Vagina (tissue), 2 donors: ENCODE measurements at regions not wholly inside any gene's neighbourhood (a gene's known extent, or its start where the extent isn't known, plus 50 kb on each side); places are given as distances from the start of the nearest gene placed in this dataset.

ENCODE experiments used
- DNase-seq, 2 donors: peaks; one replicate each; pipeline ENCODE4 v3.0.0-alpha.2; 2017; ENCODE audit errors: extremely low spot score in 2 of 2
- H3K27ac ChIP-seq: fragments of 200-600 bp; sonication (generic); one replicate; pipeline ENCODE4 v1.5.1; 2019
- H3K27me3 ChIP-seq: fragments of 200-600 bp; sonication (generic); one replicate; pipeline ENCODE4 v1.5.1; 2019
- H3K36me3 ChIP-seq, 2 donors: fragments of 200-600 bp; sonication (generic); one replicate each; pipeline ENCODE4 v1.5.1; 2017 to 2019
- H3K4me1 ChIP-seq: fragments of 200-600 bp; sonication (generic); one replicate; pipeline ENCODE4 v1.5.1; 2019
- H3K4me3 ChIP-seq, 2 donors: fragments of 200-600 bp; sonication (generic); 1 replicate in 1 of 2; 2 replicates in 1 of 2; pipeline ENCODE4 v1.5.1; 2016 to 2019
- H3K9me3 ChIP-seq: fragments of 200-600 bp; sonication (generic); one replicate; pipeline ENCODE4 v1.5.1; 2019
- CTCF ChIP-seq, 3 experiments: fragments of 450-650 bp in 2 of 3; fragments of 200-600 bp in 1 of 3; sonication (generic) in 1 of 3; IDR thresholded peaks; one replicate each; pipeline ENCODE4 v1.5.1; 2017 to 2019; ENCODE audit warnings: antibody characterized with exemption in 3 of 3, mild to moderate bottlenecking in 2 of 3, moderate library complexity in 2 of 3
- POLR2A ChIP-seq, 2 donors: fragments of 450-650 bp; IDR thresholded peaks; one replicate each; pipeline ENCODE4 v1.6.1; 2017; ENCODE audit warnings: antibody characterized with exemption in 2 of 2, mild to moderate bottlenecking in 2 of 2, moderate library complexity in 2 of 2
- POLR2AphosphoS5 ChIP-seq, 2 donors: sonication (generic); formaldehyde crosslinking; IDR thresholded peaks; one replicate each; pipeline ENCODE4 v1.9.0; 2017; ENCODE audit warnings: antibody characterized with exemption in 2 of 2, mild to moderate bottlenecking in 2 of 2, low read depth in 1 of 2; ENCODE audit not compliant: insufficient read depth in 1 of 2
- intact Hi-C: fragments of 100-400 bp; cut with DNase I; formaldehyde crosslinking; loops from one replicate; pipeline ENCODE4 v1.15.1; 2023

GRCh38 chrX:437661-438390 is 51.1 kb upstream of the PPP2R3B start:
- H3K4me3 ChIP-seq: no peak overlapping the region
- no peak overlapping the region for H3K27ac ChIP-seq
- intact Hi-C loops: no loop called here
- TF ChIP-seq POLR2AphosphoS5 (IDR thresholded peaks at IDR 0.05; ENCODE audit: insufficient read depth in 1 of 2, low read depth in 1 of 2) (no peak), POLR2A (IDR thresholded peaks at IDR 0.05) (no peak), CTCF (IDR thresholded peaks at IDR 0.05) (no peak)
- peaks cover 5% of the 10 kb centered on the region for H3K4me1 ChIP-seq
- H3K36me3 ChIP-seq: no peaks in the 10 kb centered on the region
- DNase-seq: no peak
- no peaks in the 10 kb centered on the region for H3K27me3 ChIP-seq
- H3K9me3 ChIP-seq: no peaks in the 10 kb centered on the region

GRCh38 chrX:439241-439640 is 52.5 kb upstream of the PPP2R3B start:
- Histone ChIP-seq H3K4me3 (no peak overlapping the region), H3K9me3 (no peaks in the 10 kb centered on the region), H3K27me3 (no peaks in the 10 kb centered on the region), H3K27ac (no peak overlapping the region), H3K36me3 (no peaks in the 10 kb centered on the region), H3K4me1 (peaks cover 5% of the 10 kb centered on the region)
- no peak for DNase-seq
- intact Hi-C loops: no loop called here
- no peak for TF ChIP-seq POLR2A (IDR thresholded peaks at IDR 0.05)
- no peak for TF ChIP-seq CTCF (IDR thresholded peaks at IDR 0.05)
- no peak for TF ChIP-seq POLR2AphosphoS5 (IDR thresholded peaks at IDR 0.05; ENCODE audit: insufficient read depth in 1 of 2, low read depth in 1 of 2)

- H3K9me3 ChIP-seq: no peaks in the 10 kb centered on the region
- no peak for DNase-seq
- H3K27ac ChIP-seq: no peak overlapping the region
- peaks cover 5% of the 10 kb centered on the region for H3K4me1 ChIP-seq
- H3K4me3 ChIP-seq: no peak overlapping the region
- TF ChIP-seq CTCF (IDR thresholded peaks at IDR 0.05) (no peak), POLR2A (IDR thresholded peaks at IDR 0.05) (no peak), POLR2AphosphoS5 (IDR thresholded peaks at IDR 0.05; ENCODE audit: insufficient read depth in 1 of 2, low read depth in 1 of 2) (no peak)
- H3K27me3 ChIP-seq: no peaks in the 10 kb centered on the region
- no peaks in the 10 kb centered on the region for H3K36me3 ChIP-seq
- intact Hi-C loops: no loop called here
These were observed 53.0 kb upstream of the PPP2R3B start for GRCh38 chrX:439719-440118.

GRCh38 chrX:440636-441035 is 53.9 kb upstream of the PPP2R3B start:
- TF ChIP-seq CTCF (IDR thresholded peaks at IDR 0.05) (no peak), POLR2A (IDR thresholded peaks at IDR 0.05) (no peak), POLR2AphosphoS5 (IDR thresholded peaks at IDR 0.05; ENCODE audit: insufficient read depth in 1 of 2, low read depth in 1 of 2) (no peak)
- Histone ChIP-seq H3K27ac (no peak overlapping the region), H3K27me3 (no peaks in the 10 kb centered on the region), H3K4me1 (peaks cover 5% of the 10 kb centered on the region), H3K4me3 (no peak overlapping the region), H3K9me3 (no peaks in the 10 kb centered on the region), H3K36me3 (no peaks in the 10 kb centered on the region)
- no peak for DNase-seq
- intact Hi-C loops: no loop called here

GRCh38 chrX:443536-444210 is 57.0 kb upstream of the PPP2R3B start:
- intact Hi-C loops: no loop called here
- no peak overlapping the region for H3K27ac ChIP-seq
- TF ChIP-seq POLR2A (IDR thresholded peaks at IDR 0.05) (no peak), POLR2AphosphoS5 (IDR thresholded peaks at IDR 0.05; ENCODE audit: insufficient read depth in 1 of 2, low read depth in 1 of 2) (no peak), CTCF (IDR thresholded peaks at IDR 0.05) (no peak)
- no peaks in the 10 kb centered on the region for H3K36me3 ChIP-seq
- no peaks in the 10 kb centered on the region for H3K4me1 ChIP-seq
- H3K9me3 ChIP-seq: no peaks in the 10 kb centered on the region
- no peaks in the 10 kb centered on the region for H3K27me3 ChIP-seq
- DNase-seq: no peak
- no peak overlapping the region for H3K4me3 ChIP-seq
